HG02678 (cell line): ENCODE measurements at regions not wholly inside any gene's neighbourhood (a gene's known extent, or its start where the extent isn't known, plus 50 kb on each side); places are given as distances from the start of the nearest gene placed in this dataset.
"Not testable (repeated sequence)": the region's sequence is repeated elsewhere in the genome, so short reads cannot be mapped to it uniquely, and the experiment has no call there.

Source experiments
- ATAC-seq: cut with Tn5 transposase; IDR thresholded peaks from one replicate; pipeline ENCODE4 v1.9.1; 2021; ENCODE audit warnings: mild to moderate bottlenecking, moderate library complexity; ENCODE audit not compliant: unreplicated experiment

DNA sequence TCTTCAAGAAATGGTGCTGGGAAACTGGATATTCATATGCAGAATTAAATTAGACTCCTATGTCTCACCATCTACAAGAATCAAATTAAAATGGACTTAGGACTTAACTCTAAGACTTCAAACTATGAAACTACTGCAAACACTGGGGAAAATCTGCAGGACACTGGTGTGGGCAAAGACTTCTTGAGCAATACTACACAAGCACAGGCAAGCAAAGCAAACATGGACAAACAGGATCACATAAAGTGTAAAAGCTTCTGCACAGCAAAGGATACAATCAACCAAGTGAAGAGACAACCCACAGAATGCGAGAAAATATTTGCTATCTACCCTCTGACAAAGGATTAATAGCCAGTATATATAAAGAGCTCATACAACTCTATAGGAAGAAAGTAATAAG is 1161.1 kb upstream of the CITED2 start:
- no peak for ATAC-seq

DNA sequence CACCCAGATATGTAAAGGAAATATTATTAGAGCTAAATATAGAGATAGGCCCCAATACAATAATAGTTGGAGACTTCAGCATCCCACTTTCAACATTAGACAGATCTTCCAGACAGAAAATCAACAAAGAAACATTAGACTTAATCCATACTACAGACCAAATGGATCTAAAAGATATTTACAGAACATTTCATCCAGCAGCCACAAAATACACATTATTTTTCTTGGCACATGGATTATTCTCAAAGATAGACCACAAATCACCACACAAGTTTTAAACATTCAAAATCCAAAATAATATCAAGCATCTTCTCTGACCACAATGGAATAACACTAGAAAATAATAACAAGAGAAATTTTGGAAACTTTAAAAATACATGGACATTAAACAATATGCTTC is 1159.1 kb upstream of the CITED2 start:
- no peak for ATAC-seq

DNA sequence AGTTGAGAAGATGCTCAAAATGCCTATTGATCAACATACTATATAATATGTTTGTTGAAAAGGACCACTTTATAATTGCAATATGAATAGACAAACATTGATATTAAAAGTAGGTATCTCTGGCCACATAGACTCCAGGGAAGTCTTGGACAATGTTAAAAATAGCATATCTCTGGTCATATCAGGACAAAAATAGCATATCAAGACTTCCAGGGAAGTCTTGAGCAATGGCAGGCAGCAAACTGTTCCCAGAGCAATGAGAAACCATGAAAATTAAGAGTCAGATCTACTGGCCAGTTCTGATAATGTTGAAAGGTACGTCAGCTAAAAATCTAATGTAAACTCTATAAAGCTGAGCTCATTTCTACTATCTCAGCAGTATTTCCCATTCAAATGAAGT is 1130.3 kb upstream of the CITED2 start:
- ATAC-seq: no peak

DNA sequence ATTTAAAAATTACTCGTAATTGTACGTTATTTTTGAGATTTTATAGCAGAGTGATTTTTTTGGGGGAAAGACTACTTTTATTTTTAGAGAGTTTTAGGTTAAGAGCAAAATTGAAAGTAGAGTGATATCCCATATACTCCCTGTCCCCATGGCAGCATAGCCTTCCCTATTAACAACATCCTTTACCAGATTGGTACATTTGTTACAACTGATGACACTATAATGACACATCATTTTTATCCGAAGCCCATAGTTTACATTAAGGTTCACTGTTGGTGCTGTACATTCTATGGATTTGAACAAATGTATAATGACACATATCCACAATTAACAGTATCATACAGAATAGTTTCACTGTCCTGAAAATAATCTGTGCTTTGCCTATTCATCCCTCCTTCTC is 1126.4 kb upstream of the CITED2 start:
- ATAC-seq: no peak

GRCh38 chr6:140499607-140500006 is 1125.2 kb upstream of the CITED2 start:
- ATAC-seq: no peak

- ATAC-seq: no peak
Observed at GRCh38 chr6:140494321-140495108, 1120.1 kb upstream of the CITED2 start.

GRCh38 chr6:140493470-140493869 is 1119.0 kb upstream of the CITED2 start:
- ATAC-seq: not testable (repeated sequence)

GRCh38 chr6:140490081-140490480 is 1115.6 kb upstream of the CITED2 start:
- ATAC-seq: no peak

- no peak for ATAC-seq
Observed at GRCh38 chr6:140487586-140487985, 1113.1 kb upstream of the CITED2 start.

DNA sequence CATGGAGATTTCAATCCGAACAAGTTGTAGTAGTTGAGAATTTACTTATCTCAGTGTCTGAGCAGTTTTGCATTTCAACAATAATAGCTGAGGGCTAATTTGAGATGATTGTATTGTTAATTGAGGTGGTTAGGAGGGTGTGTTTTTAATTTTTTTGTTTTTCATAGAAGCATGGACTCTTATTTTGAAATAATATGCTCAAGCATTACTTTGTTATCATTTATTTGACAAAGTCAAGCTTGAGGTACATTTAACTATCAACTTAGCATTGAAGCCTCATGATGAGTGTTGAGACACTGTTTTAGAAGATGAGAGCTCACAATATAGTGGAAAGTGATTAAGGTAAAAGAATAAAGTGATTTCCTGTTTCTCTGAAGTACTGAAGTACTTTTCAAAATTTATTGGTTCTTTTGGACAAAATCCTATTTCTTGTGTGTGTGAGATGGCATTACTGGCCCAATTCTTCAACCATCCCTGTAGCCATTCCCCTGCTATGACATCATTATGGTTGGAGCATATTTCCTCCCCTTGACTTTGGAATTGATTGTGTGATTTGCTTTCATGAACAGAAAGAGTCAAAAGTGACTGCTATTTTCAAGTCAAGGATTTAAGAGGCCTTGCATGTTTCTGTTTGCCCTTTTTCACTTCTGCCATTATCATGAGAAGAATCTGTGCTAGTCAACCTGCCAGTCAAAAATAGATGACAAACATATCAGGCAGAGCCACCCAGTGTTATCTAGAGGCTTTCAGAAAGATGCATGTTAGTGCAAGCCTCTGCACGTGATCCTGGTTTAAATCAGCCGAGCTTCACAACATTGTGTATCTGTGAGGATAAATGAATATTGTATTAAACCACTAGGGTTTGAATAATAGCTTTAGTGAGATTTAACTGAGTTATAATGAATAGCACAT is 1112.3 kb upstream of the CITED2 start:
- no peak for ATAC-seq

DNA sequence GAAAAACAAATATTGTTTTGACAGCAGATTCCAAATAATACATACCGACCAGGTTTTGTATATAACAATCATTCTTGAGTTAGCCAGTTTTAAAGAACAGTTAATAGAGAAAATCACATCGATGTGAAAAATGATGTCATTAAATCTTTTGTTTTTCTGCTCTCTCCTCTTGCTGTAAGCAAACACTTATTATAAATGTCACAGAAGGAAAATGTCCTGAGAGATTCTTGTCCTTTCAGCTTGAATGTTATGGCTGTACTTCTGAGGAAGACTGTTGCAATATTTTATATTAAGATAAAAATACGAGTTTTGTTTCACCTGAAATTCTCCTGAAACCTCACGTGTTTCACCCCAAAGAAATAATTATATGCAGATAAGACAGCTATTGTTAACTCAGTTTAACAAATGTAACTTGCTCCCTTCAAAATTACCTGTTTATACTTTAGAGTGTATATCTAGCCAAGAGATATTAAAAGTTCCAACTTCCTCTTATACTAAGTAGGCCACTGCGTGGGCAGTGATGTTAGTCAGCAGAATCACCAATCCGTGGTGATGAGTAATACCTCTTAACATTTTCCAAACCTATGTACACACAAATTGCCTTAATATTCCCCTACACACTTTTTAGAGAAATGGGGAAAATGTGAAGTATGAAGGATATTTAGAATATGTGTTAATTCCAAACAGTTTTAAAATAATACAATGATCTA is 1111.4 kb upstream of the CITED2 start:
- ATAC-seq: no peak

DNA sequence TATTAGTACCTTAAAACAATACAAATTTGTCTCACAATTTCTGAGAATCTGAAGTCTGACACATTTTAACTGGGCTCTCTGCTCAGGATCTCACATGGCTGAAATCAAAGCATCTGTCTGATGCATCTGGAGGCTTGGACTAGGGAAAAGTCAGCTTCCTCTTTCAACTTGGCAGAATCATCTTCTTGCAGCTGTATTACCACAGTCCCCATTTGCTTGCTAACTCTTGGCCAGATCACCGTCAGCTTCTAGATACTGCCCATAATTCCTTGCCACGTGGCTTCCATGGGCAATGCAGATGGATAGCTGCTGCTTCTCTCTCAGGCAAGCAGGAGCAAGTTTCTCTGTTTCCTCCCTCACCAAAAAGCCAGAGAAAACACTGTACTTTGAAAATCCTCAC is 1106.4 kb upstream of the CITED2 start:
- ATAC-seq: no peak

DNA sequence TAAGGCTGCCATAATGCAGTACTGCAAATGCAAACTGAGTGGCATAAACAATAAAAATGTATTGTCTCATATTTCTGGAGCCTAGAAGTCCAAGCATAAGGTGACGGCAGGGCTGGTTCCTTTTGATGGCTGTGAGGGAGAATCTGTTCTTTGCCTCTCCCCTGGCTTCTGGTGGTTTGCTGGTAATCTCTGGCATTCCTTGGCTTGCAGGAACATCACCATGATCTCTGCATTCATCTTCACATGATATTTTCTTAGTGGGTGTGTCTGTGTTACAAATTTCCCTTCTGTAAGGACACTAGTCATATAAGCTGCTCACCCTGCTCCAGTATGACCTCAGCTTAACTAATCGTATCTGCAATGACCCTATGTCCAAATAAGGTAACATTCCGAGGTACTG is 1104.2 kb upstream of the CITED2 start:
- no peak for ATAC-seq

DNA sequence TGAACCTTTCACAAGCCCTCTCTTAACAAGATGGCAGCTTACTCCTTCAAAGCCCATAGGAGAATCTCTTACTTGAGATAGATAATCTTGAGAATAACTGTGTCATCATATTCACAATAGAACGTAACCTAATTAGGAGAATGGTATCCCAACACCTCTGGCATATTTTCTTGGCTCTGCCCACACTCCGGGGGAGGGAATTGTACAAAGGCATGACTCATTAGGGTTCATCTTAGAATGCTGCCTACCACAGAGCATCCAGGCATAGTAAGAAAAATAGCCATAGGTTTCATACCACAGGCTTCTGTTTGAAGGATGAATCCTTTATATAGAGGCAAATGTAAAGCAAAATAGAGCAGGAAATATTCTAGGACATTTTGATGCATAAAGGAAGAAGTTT is 1100.6 kb upstream of the CITED2 start:
- no peak for ATAC-seq

DNA sequence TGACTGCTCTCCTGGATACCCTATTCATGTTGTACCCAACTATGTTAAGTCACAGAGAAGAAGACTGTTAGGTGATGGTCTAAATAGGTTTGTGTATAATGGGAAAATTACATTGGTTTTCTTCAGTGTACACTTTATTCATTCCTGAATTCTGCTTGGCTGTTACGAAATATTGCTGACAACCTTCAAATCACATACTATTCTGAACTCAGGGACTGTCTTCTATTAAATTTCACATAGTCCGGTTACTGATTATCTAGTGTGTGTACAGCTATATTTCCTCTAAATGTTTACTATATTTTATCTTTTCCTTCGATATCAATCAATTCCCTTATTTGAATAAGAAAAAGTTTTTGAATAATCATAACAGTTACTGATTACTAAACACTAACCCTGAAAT is 1090.3 kb upstream of the CITED2 start:
- ATAC-seq: no peak

GRCh38 chr6:140463312-140463710 is 1088.9 kb upstream of the CITED2 start:
- no peak for ATAC-seq

GRCh38 chr6:140462453-140463311 is 1088.2 kb upstream of the CITED2 start:
- ATAC-seq: no peak

DNA sequence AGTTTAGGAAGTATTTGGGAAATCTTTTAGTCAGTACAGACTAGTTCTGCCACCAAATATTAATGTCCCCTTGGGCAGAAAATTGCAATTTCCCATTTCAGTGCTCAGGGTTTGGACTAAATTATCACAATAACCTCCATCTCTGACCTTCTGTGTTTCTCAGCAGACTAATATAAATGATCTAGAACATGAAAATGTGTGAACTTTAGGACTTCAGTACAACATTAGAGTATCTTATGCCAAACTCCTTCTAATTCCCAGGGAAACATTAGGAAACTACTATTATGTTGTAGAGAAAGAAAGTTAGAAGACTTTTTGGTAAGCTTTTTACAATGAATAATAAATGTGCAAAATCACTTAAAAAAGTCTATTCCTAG is 1087.6 kb upstream of the CITED2 start:
- ATAC-seq: no peak

DNA sequence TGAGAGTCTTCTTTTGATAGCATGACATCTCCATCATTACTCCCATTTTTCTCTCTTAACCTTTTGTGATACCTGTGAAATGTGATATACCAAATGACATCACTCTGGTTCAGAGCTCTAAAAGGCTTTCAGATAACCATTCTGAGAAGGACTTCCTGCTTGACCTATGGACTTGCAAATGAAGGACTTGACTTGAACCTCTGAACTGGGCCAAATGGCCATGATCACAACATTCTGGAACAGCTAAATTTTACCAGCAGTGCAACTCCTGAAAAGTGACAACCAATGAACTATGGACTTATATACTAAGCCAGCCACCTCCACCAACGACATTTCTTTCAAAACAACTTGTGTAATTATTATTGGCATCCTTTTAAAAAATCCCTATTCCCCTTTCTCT is 1085.8 kb upstream of the CITED2 start:
- no peak for ATAC-seq

DNA sequence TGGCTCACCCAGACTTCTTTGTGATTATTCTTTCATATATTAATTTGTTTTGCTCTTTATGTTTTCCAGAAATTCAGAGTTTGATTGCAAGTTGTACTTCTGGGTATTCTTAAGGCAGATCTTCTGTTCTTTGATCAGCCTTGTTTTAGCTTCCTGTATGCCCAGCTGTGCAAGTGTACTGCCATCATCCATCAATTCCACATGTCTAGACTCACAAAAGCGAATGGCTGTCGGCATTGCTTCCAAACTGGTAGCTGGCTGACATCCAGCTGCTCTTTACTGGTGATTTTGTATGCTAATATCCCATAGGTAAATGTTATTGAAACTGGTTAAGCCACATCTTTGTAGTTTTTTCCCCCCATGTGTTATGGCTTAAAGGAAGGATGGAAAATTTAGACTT is 1084.8 kb upstream of the CITED2 start:
- ATAC-seq: no peak

DNA sequence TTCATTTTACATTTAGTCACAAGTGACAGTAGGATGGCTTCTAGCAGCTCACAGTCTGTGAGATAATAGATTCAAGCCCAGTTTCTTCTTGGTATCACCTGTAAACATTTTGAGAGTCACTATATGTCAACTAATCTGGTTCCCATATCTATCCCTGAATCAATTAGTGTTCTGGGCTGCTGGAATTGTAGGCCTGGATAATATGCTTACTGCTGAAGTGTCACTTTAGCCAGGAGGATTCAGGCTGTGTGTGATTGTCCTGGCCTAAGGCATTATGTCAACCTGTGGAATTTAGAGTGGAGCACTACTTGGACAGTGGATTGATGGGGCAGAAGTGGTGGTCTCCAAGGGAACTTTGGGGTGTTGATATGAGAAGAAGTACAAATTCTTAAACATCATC is 1071.8 kb upstream of the CITED2 start:
- ATAC-seq: no peak
